ENCODE measurements at regions not wholly inside any gene's neighbourhood (a gene's known extent, or its start where the extent isn't known, plus 50 kb on each side); places are given as distances from the start of the nearest gene placed in this dataset.
"Not testable (repeated sequence)": the region's sequence is repeated elsewhere in the genome, so short reads cannot be mapped to it uniquely, and the experiment has no call there.

DNA sequence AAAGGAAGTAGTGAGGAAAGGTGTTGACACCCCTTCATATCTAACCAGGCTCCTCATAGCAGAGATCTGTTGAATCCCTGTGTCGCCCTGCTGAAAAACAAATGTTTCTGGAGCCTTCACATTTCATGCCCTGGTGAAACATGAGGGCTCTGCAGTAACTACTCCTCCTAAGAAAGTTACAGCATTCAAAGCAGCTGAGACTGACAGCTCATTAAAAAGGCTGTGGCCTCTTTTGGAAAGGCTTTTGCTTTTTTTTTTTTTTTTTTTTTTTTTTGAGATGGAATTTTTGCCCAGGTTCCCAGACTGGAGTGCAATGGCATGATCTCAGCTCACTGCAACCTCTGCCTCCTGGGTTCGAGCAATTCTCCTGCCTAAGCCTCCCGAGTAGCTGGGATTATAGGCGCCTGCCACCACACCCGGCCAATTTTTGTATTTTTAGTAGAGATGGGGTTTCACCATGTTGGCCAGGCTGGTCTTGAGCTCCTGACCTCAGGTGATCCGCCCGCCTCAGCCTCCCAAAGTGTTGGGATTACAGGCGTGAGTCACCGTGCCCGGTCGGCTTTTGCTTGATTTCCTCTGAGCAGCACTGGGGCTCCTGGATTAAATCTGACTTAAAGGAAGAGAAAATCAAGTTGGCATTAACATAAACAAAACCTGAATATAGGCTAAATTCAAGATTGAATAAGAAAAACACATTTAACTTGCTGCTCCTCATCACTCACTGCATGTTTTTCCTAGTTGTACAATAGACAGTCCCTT, 112.9 kb downstream of the PCSK1 start:
- not testable (repeated sequence) for DNase-seq

- no peak for DNase-seq
Measured at GRCh38 chr5:96318569-96319110, 114.4 kb downstream of the PCSK1 start.

DNA sequence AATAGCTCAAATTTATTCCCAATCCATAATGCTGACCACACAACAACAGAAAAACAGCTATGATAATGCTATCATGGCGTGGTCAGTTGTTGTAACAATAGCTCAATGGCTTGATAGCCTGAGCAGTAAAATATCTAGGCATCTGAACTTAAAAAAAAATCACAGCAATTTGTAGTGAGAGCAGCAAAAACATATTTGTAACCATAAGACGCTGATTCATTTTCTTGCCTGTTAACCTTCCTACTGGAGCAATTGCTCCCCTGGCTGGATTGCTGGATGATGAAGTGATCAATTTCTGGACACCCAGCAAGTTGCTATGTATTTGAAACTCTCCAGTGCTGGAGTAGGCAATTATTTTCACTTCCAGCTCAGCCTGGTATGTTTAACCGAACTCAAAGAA, 115.1 kb downstream of the PCSK1 start:
- DNase-seq, result no peak

GRCh38 chr5:96316487-96316886, 116.6 kb downstream of the PCSK1 start:
- no peak for DNase-seq

GRCh38 chr5:96316017-96316416, 117.0 kb downstream of the PCSK1 start:
- no peak for DNase-seq

DNA sequence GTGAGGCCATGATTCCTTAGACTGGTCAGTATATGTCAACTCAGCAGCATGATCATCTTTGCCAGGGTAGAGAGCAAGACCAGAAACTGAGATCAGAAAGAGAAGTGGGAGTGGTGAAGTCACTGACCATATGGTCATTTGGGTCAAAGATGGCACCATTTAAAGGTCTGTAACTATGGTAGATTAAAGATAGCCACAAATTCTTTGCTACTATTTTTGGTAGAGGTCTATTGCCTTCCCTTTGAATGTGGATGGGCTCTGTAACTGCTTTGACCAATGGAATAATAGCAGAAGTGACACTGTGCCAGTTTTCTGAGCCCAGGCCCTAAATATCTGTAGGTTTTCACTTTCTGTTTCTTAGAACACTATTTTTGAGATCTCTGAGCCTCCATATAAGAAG, 117.6 kb downstream of the PCSK1 start:
- no peak for DNase-seq

- DNase-seq, result no peak
Measured at GRCh38 chr5:96312383-96312782, 120.7 kb downstream of the PCSK1 start.

DNA sequence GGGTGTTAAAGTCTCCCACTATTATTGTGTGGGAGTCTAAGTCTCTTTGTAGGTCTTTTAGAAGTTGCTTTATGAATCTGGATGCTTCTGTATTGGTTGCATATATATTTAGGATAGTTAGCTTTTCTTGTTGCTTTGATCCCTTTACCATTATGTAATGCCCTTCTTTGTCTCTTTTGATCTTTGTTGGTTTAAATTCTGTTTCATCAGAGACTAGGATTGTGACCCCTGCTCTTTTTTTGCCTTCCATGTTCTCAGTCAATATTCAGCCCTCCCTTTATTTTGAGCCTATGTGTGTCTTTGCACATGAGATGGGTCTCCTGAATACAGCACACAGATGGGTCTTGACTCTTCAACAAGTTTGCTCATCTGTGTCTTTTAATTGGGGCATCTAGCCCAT, 126.0 kb downstream of the PCSK1 start:
- DNase-seq, result not testable (repeated sequence)

- no peak for DNase-seq
Measured at GRCh38 chr5:96302174-96302738, 130.8 kb downstream of the PCSK1 start.

DNA sequence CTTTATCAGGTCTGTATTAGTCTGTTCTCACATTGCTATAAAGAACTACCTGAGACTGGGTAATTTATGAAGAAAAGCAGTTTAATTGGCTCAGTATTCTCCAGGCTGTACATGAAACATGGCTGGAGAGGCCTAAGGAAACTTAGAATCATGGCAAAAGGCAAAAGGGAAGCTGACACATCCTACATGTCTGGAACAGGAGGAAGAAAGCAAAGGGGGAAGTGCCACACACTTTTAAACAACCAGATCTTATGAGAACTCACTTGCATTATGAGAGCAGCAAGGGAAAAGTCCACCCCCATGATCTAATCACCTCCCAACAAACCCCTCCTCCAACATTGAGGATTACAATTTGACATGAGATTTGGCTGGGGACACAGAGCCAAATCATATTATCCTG, 132.1 kb downstream of the PCSK1 start:
- no peak for DNase-seq

GRCh38 chr5:96297867-96298266, 135.2 kb downstream of the PCSK1 start:
- no peak for DNase-seq

DNA sequence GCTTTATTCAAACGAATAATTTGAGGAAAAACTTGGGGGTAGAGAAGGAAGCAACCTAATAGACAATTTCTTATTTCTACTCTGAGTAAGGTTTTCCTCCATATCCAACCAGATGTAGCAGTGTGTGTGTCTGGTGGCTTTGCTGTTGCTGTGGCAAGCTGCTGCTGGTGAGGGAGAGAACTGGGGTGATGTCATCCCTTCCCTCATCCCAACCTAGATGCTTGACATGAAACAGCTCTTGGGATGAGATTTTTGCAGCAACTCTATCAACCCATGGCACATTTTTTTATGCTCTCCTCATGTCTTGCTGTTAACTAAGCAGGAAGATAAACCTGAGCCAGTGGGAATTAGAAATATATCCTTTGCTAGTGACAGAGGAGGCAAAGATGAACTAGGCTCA, 135.8 kb downstream of the PCSK1 start:
- no peak for DNase-seq

- DNase-seq, result no peak
Measured at GRCh38 chr5:96294884-96295202, 138.2 kb downstream of the PCSK1 start.

DNA sequence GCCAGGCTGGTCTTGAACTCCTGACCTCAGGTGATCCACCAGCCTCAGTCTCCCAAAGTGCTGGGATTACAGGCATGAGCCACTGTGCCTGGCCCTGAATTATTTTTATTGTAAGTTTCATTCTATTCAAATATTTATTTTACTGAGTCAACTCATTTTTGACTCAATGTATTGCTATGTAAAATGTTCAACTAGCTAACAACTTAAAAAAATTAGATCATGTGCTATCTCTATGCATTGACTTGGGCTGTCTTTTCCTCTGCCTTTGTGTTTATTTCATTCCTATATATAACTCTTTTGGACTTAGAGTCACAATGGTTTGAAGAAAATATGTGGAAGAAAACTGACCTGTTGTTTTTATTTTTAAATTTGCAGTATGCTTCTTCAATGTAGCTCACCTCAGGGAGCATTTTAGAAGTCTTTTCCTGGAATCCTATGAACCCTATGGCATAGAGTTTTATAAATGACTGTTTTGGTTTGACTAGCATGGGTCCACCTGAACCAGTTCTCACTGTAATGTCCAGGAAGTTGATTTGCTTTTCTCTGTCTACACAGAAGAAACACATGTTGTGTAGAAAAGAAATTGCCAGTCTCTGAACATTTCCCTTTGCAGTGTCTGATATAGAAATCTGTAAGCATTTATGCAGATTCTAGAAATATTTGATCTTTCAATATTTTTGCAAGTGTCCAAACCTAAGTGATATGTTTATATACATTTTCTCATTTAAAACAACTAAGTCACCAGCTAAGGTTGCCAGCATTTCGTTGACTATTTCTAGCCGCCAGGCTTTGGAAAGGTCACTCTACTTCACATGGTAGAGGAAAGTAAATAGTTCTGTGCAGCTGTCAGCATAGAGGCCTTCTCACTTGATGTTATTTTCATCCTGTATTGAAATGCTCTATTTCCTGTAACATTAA, 138.8 kb downstream of the PCSK1 start:
- no peak for DNase-seq

DNA sequence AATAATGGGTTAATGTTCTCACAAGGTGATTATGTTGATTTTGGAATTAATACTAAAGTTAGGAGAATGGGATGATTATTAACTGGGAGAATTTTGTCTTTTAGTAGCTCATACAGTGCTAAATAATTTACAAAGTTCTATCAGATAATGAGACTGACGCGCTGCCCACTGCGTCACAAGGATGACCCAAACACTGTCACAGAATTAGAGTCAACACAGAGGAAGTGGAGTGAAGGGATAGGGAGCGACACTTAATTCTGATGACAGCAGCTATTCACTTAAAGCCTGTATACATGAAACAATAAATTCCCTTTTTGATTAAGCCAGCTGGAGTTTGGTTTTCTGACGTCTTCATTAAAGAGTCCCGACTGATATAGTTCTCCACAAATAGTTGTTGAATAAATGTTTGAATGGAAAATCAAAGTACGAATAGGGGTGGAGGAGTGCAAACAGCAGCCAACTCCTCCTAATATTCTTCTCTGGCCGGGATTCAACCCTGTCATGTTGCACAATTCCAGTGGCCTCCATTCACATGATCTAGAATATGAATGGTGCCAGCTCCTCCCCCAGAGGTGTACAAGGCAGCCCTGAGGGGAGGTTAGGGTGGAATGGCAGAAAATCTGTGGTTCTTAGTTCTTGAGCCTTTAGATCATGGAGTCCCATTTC, 140.3 kb downstream of the PCSK1 start:
- DNase-seq, result no peak

GRCh38 chr5:96289287-96289686, 143.8 kb downstream of the PCSK1 start:
- peak; percentile 2 to 41 for DNase-seq

DNA sequence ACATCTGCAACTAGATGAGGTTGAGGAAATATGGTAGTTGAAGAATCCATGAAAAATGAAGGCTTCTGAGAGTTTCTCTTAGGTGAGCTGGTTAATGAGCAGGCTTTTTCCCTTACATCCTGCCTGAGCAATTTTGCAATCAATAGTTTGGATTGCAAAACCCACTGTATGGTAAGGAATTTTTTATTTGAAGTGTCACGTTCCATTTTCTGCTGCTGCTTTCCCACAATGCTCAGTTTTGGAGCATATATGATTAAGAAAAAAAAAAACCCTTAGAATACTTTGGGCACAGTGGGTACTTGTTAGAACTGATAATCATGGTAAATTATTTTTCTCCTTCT, 144.2 kb downstream of the PCSK1 start:
- DNase-seq, result no peak

GRCh38 chr5:96288166-96288844, 144.7 kb downstream of the PCSK1 start:
- no peak for DNase-seq

GRCh38 chr5:96287136-96287535, 145.9 kb downstream of the PCSK1 start:
- no peak for DNase-seq

DNA sequence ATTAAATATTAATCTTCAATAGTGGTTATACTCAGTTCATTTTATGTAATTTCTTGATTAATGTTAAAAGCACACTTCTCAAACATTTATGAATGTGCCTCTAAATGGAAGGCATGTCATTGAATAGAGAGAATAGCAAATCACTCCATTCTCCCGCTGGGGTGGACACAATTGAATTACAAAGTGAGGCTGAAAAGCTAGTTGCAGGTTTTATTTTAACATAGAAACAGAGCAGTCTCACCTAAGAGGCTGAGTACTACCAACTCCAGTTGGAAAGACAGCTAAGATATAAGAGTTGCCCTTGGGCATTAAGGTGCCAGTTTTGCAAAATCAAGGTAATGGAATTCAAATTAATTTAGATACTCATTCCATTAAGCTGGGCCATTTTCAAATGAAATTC, 147.2 kb downstream of the PCSK1 start:
- DNase-seq, result no peak

DNA sequence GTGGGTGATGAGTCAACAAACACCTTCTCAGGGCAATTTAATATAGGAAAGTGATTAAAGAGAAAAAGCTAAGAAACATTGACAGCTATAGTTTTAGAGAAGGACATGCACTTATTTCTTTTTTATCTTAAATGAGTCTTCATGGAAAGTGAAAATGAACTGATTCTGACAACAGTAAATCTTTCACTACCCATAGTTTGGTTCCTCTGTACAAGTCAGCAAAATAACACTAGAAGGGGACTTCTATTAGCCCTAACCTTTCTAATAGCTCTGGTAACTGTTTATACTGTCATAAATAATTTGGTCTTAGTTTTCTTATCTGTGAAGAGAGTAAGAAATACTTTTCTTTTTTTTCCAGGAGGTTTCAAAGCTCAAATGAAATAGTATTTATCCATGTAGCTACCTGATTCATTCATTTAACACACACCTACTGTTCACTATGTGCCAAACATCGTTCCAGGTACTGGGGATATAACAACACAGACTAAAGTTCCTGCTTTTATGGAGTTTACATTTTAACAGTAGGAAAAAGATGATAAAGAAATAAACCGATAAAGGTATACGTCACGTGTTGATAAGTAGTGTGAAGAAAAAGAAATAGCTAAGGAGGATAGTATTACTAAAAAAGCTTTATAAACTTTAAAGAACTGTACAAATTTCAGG, 148.2 kb downstream of the PCSK1 start:
- DNase-seq, result no peak

- no peak for DNase-seq
Measured at GRCh38 chr5:96283589-96283988, 149.5 kb downstream of the PCSK1 start.
